SJSA1 (cell line): ENCODE measurements at regions not wholly inside any gene's neighbourhood (a gene's known extent, or its start where the extent isn't known, plus 50 kb on each side); places are given as distances from the start of the nearest gene placed in this dataset.

ENCODE experiments used
- DNase-seq, 2 experiments: peaks; one replicate each; pipeline ENCODE4 v3.0.0-alpha.2; 2015 to 2020; ENCODE audit warnings: low spot score in 2 of 2, low read depth in 1 of 2
- H3K27ac ChIP-seq: fragments of 250-450 bp; sonication (Bioruptor Pico); 2 replicates; pipeline ENCODE4 v1.5.1; 2020; ENCODE audit warnings: mild to moderate bottlenecking, moderate library complexity
- H3K27me3 ChIP-seq: fragments of 250-450 bp; sonication (Bioruptor Pico); replicated peaks from 2 replicates; pipeline ENCODE4 v1.5.1; 2020; ENCODE audit warnings: mild to moderate bottlenecking, moderate library complexity
- H3K36me3 ChIP-seq: fragments of 250-450 bp; sonication (Bioruptor Pico); 2 replicates; pipeline ENCODE4 v1.5.1; 2020; ENCODE audit warnings: mild to moderate bottlenecking
- H3K4me1 ChIP-seq: fragments of 250-450 bp; sonication (Bioruptor Pico); replicated peaks from 2 replicates; pipeline ENCODE4 v1.6.1; 2021; ENCODE audit warnings: mild to moderate bottlenecking
- H3K4me3 ChIP-seq: fragments of 250-450 bp; sonication (Bioruptor Pico); 2 replicates; pipeline ENCODE4 v1.5.1; 2020; ENCODE audit warnings: mild to moderate bottlenecking
- H3K9me3 ChIP-seq: fragments of 250-450 bp; sonication (Bioruptor Pico); replicated peaks from 2 replicates; pipeline ENCODE4 v1.5.1; 2020; ENCODE audit warnings: mild to moderate bottlenecking

GRCh38 chr4:55218041-55218440, 92.6 kb upstream of the KDR start:
- Histone ChIP-seq H3K4me3 (no peak overlapping the region), H3K4me1 (no peaks in the 10 kb centered on the region), H3K36me3 (no peaks in the 10 kb centered on the region), H3K27me3 (peaks cover 2% of the 10 kb centered on the region; the same call in 1 of the 2 replicates), H3K27ac (no peak overlapping the region), H3K9me3 (no peaks in the 10 kb centered on the region)
- DNase-seq, result no peak

DNA sequence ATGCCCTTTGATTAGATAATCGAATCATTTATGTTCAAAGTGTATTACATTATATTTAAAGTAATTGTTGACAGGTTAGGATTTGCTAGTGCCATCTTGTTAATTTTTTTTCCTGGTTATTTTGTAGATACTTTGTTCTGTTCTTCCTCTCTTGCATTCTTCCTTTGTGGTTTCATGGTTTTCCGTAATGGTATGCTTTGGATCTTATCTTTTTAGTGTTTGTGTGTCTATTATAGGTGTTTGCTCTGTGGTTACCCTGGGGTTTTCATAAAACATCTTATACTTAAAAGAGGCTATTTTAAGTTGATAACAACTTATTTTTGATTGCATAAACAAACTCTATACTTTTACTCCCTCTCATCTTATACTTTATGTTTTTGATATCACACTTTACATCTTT, 108.2 kb upstream of the SRD5A3 start:
- Histone ChIP-seq H3K4me3 (no peak overlapping the region), H3K27me3 (no peaks in the 10 kb centered on the region), H3K4me1 (no peaks in the 10 kb centered on the region), H3K9me3 (no peaks in the 10 kb centered on the region), H3K27ac (no peak overlapping the region), H3K36me3 (no peaks in the 10 kb centered on the region)
- DNase-seq, result no peak

DNA sequence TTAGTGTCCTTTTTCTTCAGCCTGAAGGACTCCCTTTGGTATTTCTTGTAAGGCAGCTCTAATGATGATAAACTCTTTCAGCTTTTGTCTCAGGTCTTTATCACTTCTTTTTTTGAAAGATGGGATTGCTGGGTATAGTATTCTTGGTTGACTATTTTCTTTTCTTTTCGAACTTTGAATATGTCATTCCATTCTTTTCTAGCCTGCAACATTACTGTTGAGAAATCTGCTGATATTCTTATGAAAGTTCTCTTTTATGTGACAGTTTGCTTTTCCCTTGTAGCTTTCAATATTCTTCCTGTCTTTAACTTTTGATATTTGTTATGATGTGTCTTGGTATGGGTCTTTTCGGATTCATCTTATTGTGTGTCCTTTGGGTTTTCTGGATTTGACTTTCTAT, 107.6 kb upstream of the SRD5A3 start:
- no peak for DNase-seq
- Histone ChIP-seq H3K4me1 (no peaks in the 10 kb centered on the region), H3K4me3 (no peak overlapping the region), H3K27me3 (no peaks in the 10 kb centered on the region), H3K9me3 (no peaks in the 10 kb centered on the region), H3K27ac (no peak overlapping the region), H3K36me3 (no peaks in the 10 kb centered on the region)

DNA sequence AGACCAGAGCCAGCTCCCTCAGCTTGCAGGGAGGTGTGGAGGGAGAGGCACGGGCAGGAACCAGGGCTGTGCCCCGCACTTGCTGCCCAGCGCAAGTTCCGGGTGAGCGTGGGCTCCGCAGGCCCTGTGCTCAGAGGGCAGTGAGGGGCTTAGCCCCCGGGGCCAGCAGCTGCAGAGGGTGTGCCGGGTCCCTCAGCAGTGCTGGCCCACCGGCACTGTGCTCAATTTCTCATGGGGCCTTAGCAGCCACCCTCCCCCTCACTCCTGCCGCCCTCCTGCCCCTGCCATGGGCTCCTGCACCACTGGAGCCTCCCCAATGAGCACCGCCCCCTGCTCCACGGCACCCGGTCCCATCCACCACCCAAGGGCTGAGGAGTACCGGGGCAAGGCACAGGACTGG, 104.6 kb upstream of the SRD5A3 start:
- H3K27ac ChIP-seq, result no peak overlapping the region

DNA sequence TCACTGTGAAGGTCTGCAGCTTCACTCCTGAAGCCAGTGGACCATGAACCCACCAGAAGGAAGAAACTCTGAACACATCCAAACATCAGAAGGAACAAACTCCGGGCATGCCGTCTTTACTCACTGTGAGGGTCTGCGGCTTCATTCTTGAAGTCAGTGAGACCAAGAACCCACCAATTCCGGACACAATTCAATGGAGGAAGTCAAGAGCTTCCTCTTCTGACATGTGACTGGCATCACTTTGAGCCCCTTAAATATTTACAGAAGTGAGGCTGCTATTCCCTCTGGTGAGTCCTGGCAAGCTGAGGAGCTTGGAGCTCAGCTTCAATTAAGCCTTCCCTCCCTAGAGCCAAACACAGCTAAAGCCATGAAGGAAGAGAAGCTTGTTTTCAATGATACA, 103.5 kb upstream of the SRD5A3 start:
- no peak for DNase-seq
- Histone ChIP-seq H3K4me1 (no peaks in the 10 kb centered on the region), H3K9me3 (no peaks in the 10 kb centered on the region), H3K4me3 (no peak overlapping the region), H3K27me3 (no peaks in the 10 kb centered on the region), H3K36me3 (no peaks in the 10 kb centered on the region), H3K27ac (no peak overlapping the region)

More for the DNA sequence above, 104.6 kb upstream of the SRD5A3 start:
- no peaks in the 10 kb centered on the region for H3K27me3 ChIP-seq
- no peaks in the 10 kb centered on the region for H3K36me3 ChIP-seq
- DNase-seq, result no peak
- no peaks in the 10 kb centered on the region for H3K4me1 ChIP-seq
- H3K4me3 ChIP-seq, result no peak overlapping the region
- no peaks in the 10 kb centered on the region for H3K9me3 ChIP-seq

DNA sequence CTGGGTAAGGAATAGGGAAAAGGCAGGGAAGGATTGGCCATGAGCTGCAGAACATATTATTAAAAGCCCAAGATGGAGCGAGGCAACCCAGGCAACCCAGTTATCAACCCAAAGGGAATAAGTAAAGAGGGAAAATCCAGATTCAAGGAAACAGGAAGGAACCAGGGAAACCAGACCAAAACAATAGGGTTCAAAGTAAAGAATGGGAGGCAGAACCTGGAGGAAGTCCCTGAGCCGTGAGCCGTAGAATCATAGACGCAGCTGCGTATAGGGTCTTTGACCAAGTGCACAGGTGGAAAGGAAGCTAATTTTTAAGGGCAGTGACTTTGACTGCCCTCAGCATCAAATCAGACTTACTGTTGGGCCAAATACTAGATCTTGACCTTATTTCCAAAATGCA, 98.5 kb upstream of the SRD5A3 start:
- Histone ChIP-seq H3K27ac (no peak overlapping the region), H3K27me3 (no peaks in the 10 kb centered on the region), H3K9me3 (no peaks in the 10 kb centered on the region), H3K4me1 (no peaks in the 10 kb centered on the region), H3K4me3 (no peak overlapping the region), H3K36me3 (no peaks in the 10 kb centered on the region)
- no peak for DNase-seq

- Histone ChIP-seq H3K4me1 (no peaks in the 10 kb centered on the region), H3K4me3 (no peak overlapping the region), H3K9me3 (no peaks in the 10 kb centered on the region), H3K36me3 (no peaks in the 10 kb centered on the region), H3K27me3 (no peaks in the 10 kb centered on the region), H3K27ac (no peak overlapping the region)
- no peak for DNase-seq
These were observed 97.3 kb upstream of the SRD5A3 start for GRCh38 chr4:55248756-55249155.

- no peaks in the 10 kb centered on the region for H3K4me1 ChIP-seq
- H3K27me3 ChIP-seq, result no peaks in the 10 kb centered on the region
- DNase-seq, result no peak
- H3K36me3 ChIP-seq, result no peaks in the 10 kb centered on the region
- H3K27ac ChIP-seq, result no peak overlapping the region
- H3K4me3 ChIP-seq, result no peak overlapping the region
- no peaks in the 10 kb centered on the region for H3K9me3 ChIP-seq
These were observed 96.6 kb upstream of the SRD5A3 start for GRCh38 chr4:55249476-55249875.

DNA sequence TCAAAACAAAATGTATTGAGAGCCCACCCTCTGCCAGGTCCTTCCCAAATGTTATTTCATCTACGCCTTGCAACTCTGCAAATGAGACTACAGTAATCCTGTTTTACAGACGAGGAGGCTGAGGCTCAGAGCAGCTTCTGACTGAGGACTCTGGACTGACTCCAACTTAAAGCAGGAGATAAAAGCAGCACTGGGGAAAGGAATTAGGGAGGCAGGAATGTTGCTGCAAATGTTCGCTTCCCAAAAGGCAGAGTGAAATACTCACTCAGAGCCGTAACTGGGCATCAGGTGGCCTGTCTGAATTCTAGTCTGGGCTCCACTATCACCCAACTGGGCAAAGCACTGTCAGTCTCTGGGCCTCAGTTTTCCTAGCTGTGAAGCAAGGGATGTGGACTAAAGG, 94.7 kb upstream of the SRD5A3 start:
- no peaks in the 10 kb centered on the region for H3K4me1 ChIP-seq
- H3K27ac ChIP-seq, result no peak overlapping the region
- no peak overlapping the region for H3K4me3 ChIP-seq
- no peaks in the 10 kb centered on the region for H3K36me3 ChIP-seq
- DNase-seq, result no peak
- no peaks in the 10 kb centered on the region for H3K9me3 ChIP-seq
- H3K27me3 ChIP-seq, result no peaks in the 10 kb centered on the region

- H3K4me3 ChIP-seq, result no peak overlapping the region
- DNase-seq, result no peak
- no peaks in the 10 kb centered on the region for H3K27me3 ChIP-seq
- H3K27ac ChIP-seq, result no peak overlapping the region
- H3K36me3 ChIP-seq, result no peaks in the 10 kb centered on the region
- H3K9me3 ChIP-seq, result no peaks in the 10 kb centered on the region
- H3K4me1 ChIP-seq, result no peaks in the 10 kb centered on the region
These were observed 94.1 kb upstream of the SRD5A3 start for GRCh38 chr4:55251896-55252295.

GRCh38 chr4:55253948-55254593, 92.0 kb upstream of the SRD5A3 start:
- H3K27ac ChIP-seq, result no peak overlapping the region
- H3K36me3 ChIP-seq, result no peaks in the 10 kb centered on the region
- no peaks in the 10 kb centered on the region; the same call in 1 of the 2 replicates for H3K27me3 ChIP-seq
- H3K9me3 ChIP-seq, result no peaks in the 10 kb centered on the region
- no peaks in the 10 kb centered on the region for H3K4me1 ChIP-seq
- no peak for DNase-seq
- no peak overlapping the region for H3K4me3 ChIP-seq

- DNase-seq, result no peak
- Histone ChIP-seq H3K9me3 (no peaks in the 10 kb centered on the region), H3K4me3 (no peak overlapping the region), H3K27ac (no peak overlapping the region), H3K36me3 (no peaks in the 10 kb centered on the region), H3K27me3 (no peaks in the 10 kb centered on the region; the same call in 1 of the 2 replicates), H3K4me1 (no peaks in the 10 kb centered on the region)
These were observed 90.9 kb upstream of the SRD5A3 start for GRCh38 chr4:55255179-55255578.

DNA sequence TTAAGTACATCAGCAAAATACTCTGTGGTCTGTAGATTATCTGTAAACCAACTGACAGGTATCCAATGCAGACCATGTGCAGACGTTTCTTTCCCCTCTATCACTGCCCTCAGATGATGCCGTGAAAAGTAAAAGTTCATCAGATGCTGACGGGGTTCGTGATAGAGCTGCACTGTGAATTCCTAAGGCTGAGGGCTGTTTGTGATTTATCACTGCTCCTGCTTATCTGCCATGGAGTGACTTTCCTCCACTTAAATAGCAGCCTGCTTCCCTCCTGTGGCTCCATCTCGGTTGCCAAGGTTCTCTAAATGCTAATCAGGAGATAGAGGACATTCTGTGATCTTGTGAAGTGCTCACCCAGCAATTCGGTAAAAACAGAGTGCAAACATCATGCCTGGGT, 89.3 kb upstream of the SRD5A3 start:
- no peaks in the 10 kb centered on the region; the same call in 1 of the 2 replicates for H3K27me3 ChIP-seq
- H3K4me3 ChIP-seq, result no peak overlapping the region
- no peak overlapping the region for H3K27ac ChIP-seq
- no peaks in the 10 kb centered on the region for H3K9me3 ChIP-seq
- no peak for DNase-seq
- H3K36me3 ChIP-seq, result no peaks in the 10 kb centered on the region
- no peaks in the 10 kb centered on the region for H3K4me1 ChIP-seq

DNA sequence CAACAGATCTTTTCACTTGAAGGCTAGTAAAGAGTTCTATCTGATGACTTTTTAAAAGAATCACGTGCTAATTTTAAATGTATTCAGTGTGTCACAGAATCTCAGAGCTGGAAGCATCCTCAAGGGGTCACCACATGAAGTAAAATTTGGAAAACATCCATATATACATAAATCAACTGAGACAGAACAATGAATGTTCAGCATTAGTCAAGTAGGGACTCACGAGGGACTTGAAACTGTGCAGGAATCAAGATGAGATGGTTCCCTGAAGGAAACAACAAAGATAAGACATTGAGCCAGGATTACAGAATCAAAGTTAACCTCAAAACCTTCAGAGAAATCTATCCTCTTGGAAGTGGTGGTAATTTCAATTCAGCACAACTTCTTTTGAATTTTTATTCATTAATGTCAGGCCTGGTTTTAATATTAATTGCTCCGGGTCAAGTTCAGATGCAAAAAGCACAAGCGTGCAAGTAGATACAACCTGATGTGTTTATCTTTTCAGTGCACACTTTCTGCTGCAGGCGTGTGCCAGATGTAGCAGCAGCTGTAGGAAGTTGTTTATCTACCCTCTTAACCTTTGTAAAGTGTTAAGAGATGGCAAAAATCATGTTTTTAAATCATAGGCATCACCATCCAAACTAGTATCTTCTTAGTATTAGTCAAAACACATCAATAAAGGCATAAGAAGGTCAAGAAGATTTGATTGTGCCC, 87.7 kb upstream of the SRD5A3 start:
- Histone ChIP-seq H3K27me3 (no peaks in the 10 kb centered on the region; the same call in 1 of the 2 replicates), H3K9me3 (no peaks in the 10 kb centered on the region), H3K27ac (no peak overlapping the region), H3K4me1 (no peaks in the 10 kb centered on the region), H3K36me3 (no peaks in the 10 kb centered on the region), H3K4me3 (no peak overlapping the region)
- DNase-seq, result no peak
